ENCODE measurements at regions not wholly inside any gene's neighbourhood (a gene's known extent, or its start where the extent isn't known, plus 50 kb on each side); places are given as distances from the start of the nearest gene placed in this dataset.
"Not testable (repeated sequence)": the region's sequence is repeated elsewhere in the genome, so short reads cannot be mapped to it uniquely, and the experiment has no call there.

- Mint-ChIP-seq H3K4me1 (ENCODE audit: low read depth) (no peaks in the 10 kb centered on the region), H3K27ac (no peak overlapping the region), H3K4me3 (no peak overlapping the region), H3K27me3 (peaks cover 2% of the 10 kb centered on the region), H3K9me3 (no peaks in the 10 kb centered on the region), H3K36me3 (no peaks in the 10 kb centered on the region)
- intact Hi-C loops (cut with micrococcal nuclease): no loop called here
- ChIA-PET CTCF (no interaction called here), POLR2A (no interaction called here)
- DNase-seq: no peak
Observed at GRCh38 chr3:153906366-153906765, 214.8 kb upstream of the ARHGEF26 start.

GRCh38 chr3:153910387-153910786 lies 210.8 kb upstream of the ARHGEF26 start:
- POLR2A ChIA-PET: no interaction called here
- no peak for DNase-seq
- Mint-ChIP-seq H3K27ac (no peak overlapping the region), H3K9me3 (no peaks in the 10 kb centered on the region), H3K4me3 (no peak overlapping the region), H3K4me1 (ENCODE audit: low read depth) (no peaks in the 10 kb centered on the region), H3K27me3 (peaks cover 5% of the 10 kb centered on the region), H3K36me3 (no peaks in the 10 kb centered on the region)
- CTCF ChIA-PET: no interaction called here
- intact Hi-C loops (cut with micrococcal nuclease): no loop called here

- Mint-ChIP-seq H3K4me1 (ENCODE audit: low read depth) (no peaks in the 10 kb centered on the region), H3K9me3 (no peaks in the 10 kb centered on the region), H3K27ac (no peak overlapping the region), H3K36me3 (no peaks in the 10 kb centered on the region), H3K27me3 (peaks cover 9% of the 10 kb centered on the region), H3K4me3 (no peak overlapping the region)
- CTCF ChIA-PET: interaction anchor here (0.8 kb wide), 1 partner anchor 341 kb away, joined by 3 read pairs; no protein-coding TSS in a partner anchor
- intact Hi-C loops (cut with micrococcal nuclease): no loop called here
- POLR2A ChIA-PET: no interaction called here
- no peak for DNase-seq
Observed at GRCh38 chr3:153911116-153911515, 210.1 kb upstream of the ARHGEF26 start.

- Mint-ChIP-seq H3K36me3 (no peaks in the 10 kb centered on the region), H3K9me3 (no peaks in the 10 kb centered on the region), H3K27ac (no peak overlapping the region), H3K27me3 (peaks cover 11% of the 10 kb centered on the region), H3K4me3 (no peak overlapping the region), H3K4me1 (ENCODE audit: low read depth) (no peaks in the 10 kb centered on the region)
- no peak for DNase-seq
- intact Hi-C loops (cut with micrococcal nuclease): no loop called here
- ChIA-PET CTCF (no interaction called here), POLR2A (no interaction called here)
Observed at GRCh38 chr3:153919773-153920172, 201.4 kb upstream of the ARHGEF26 start.

GRCh38 chr3:153921826-153922225 lies 199.4 kb upstream of the ARHGEF26 start:
- intact Hi-C loops (cut with micrococcal nuclease): no loop called here
- Mint-ChIP-seq H3K27me3 (peaks cover 6% of the 10 kb centered on the region), H3K27ac (no peak overlapping the region), H3K9me3 (no peaks in the 10 kb centered on the region), H3K36me3 (no peaks in the 10 kb centered on the region), H3K4me1 (ENCODE audit: low read depth) (no peaks in the 10 kb centered on the region), H3K4me3 (no peak overlapping the region)
- no peak for DNase-seq
- ChIA-PET POLR2A (no interaction called here), CTCF (no interaction called here)

GRCh38 chr3:153925841-153926514 lies 195.2 kb upstream of the ARHGEF26 start:
- ChIA-PET CTCF (no interaction called here), POLR2A (no interaction called here)
- peaks cover 7% of the 10 kb centered on the region for H3K27me3 Mint-ChIP-seq
- H3K36me3 Mint-ChIP-seq: no peaks in the 10 kb centered on the region
- no peak for DNase-seq
- H3K4me1 Mint-ChIP-seq (ENCODE audit: low read depth): no peaks in the 10 kb centered on the region
- intact Hi-C loops (cut with micrococcal nuclease): no loop called here
- no peak overlapping the region for H3K27ac Mint-ChIP-seq
- H3K9me3 Mint-ChIP-seq: no peaks in the 10 kb centered on the region
- no peak overlapping the region for H3K4me3 Mint-ChIP-seq

- Mint-ChIP-seq H3K27me3 (peaks cover 8% of the 10 kb centered on the region), H3K4me1 (ENCODE audit: low read depth) (no peaks in the 10 kb centered on the region), H3K27ac (no peak overlapping the region), H3K9me3 (no peaks in the 10 kb centered on the region), H3K36me3 (no peaks in the 10 kb centered on the region), H3K4me3 (no peak overlapping the region)
- ChIA-PET CTCF (no interaction called here), POLR2A (no interaction called here)
- intact Hi-C loops (cut with micrococcal nuclease): no loop called here
- no peak for DNase-seq
Observed at GRCh38 chr3:153927107-153927506, 194.1 kb upstream of the ARHGEF26 start.

- ChIA-PET POLR2A (no interaction called here), CTCF (no interaction called here)
- intact Hi-C loops (cut with micrococcal nuclease): no loop called here
- Mint-ChIP-seq H3K36me3 (no peaks in the 10 kb centered on the region), H3K4me1 (ENCODE audit: low read depth) (no peaks in the 10 kb centered on the region), H3K27ac (no peak overlapping the region), H3K9me3 (no peaks in the 10 kb centered on the region), H3K4me3 (no peak overlapping the region), H3K27me3 (peaks cover 8% of the 10 kb centered on the region)
- DNase-seq: no peak
Observed at GRCh38 chr3:153928851-153929250, 192.3 kb upstream of the ARHGEF26 start.

- CTCF ChIA-PET; H3K27ac Mint-ChIP-seq; DNase-seq; H3K9me3 Mint-ChIP-seq; H3K4me1 Mint-ChIP-seq (ENCODE audit: low read depth); intact Hi-C loops (cut with micrococcal nuclease); POLR2A ChIA-PET; H3K27me3 Mint-ChIP-seq; H3K4me3 Mint-ChIP-seq; H3K36me3 Mint-ChIP-seq: not testable (repeated sequence)
Observed at GRCh38 chr3:153933481-153933880, 187.7 kb upstream of the ARHGEF26 start.

GRCh38 chr3:153944084-153944483 lies 177.1 kb upstream of the ARHGEF26 start:
- Mint-ChIP-seq H3K4me3 (no peak overlapping the region), H3K4me1 (ENCODE audit: low read depth) (no peaks in the 10 kb centered on the region), H3K27ac (no peak overlapping the region), H3K9me3 (no peaks in the 10 kb centered on the region), H3K27me3 (peaks cover 15% of the 10 kb centered on the region), H3K36me3 (no peaks in the 10 kb centered on the region)
- intact Hi-C loops (cut with micrococcal nuclease): no loop called here
- DNase-seq: no peak
- CTCF ChIA-PET: no interaction called here
- POLR2A ChIA-PET: no interaction called here

- no peak for DNase-seq
- Mint-ChIP-seq H3K27ac (no peak overlapping the region), H3K4me3 (no peak overlapping the region), H3K36me3 (no peaks in the 10 kb centered on the region), H3K9me3 (no peaks in the 10 kb centered on the region), H3K4me1 (ENCODE audit: low read depth) (no peaks in the 10 kb centered on the region), H3K27me3 (peaks cover 6% of the 10 kb centered on the region)
- ChIA-PET POLR2A (no interaction called here), CTCF (no interaction called here)
- intact Hi-C loops (cut with micrococcal nuclease): no loop called here
Observed at GRCh38 chr3:153951276-153951675, 169.9 kb upstream of the ARHGEF26 start.

GRCh38 chr3:153952091-153952490 lies 169.1 kb upstream of the ARHGEF26 start:
- DNase-seq: no peak
- ChIA-PET CTCF (no interaction called here), POLR2A (no interaction called here)
- no peaks in the 10 kb centered on the region for H3K36me3 Mint-ChIP-seq
- intact Hi-C loops (cut with micrococcal nuclease): no loop called here
- no peak overlapping the region for H3K4me3 Mint-ChIP-seq
- peaks cover 8% of the 10 kb centered on the region for H3K27me3 Mint-ChIP-seq
- H3K9me3 Mint-ChIP-seq: no peaks in the 10 kb centered on the region
- H3K4me1 Mint-ChIP-seq (ENCODE audit: low read depth): no peaks in the 10 kb centered on the region
- no peak overlapping the region for H3K27ac Mint-ChIP-seq

GRCh38 chr3:153956613-153957012 lies 164.6 kb upstream of the ARHGEF26 start:
- no peaks in the 10 kb centered on the region for H3K36me3 Mint-ChIP-seq
- intact Hi-C loops (cut with micrococcal nuclease): no loop called here
- no peak overlapping the region for H3K27ac Mint-ChIP-seq
- no peaks in the 10 kb centered on the region for H3K4me1 Mint-ChIP-seq (ENCODE audit: low read depth)
- CTCF ChIA-PET: no interaction called here
- peaks cover 12% of the 10 kb centered on the region for H3K27me3 Mint-ChIP-seq
- no peak for DNase-seq
- no peaks in the 10 kb centered on the region for H3K9me3 Mint-ChIP-seq
- POLR2A ChIA-PET: no interaction called here
- H3K4me3 Mint-ChIP-seq: no peak overlapping the region

GRCh38 chr3:153957421-153957820 lies 163.8 kb upstream of the ARHGEF26 start:
- no peak overlapping the region for H3K4me3 Mint-ChIP-seq
- intact Hi-C loops (cut with micrococcal nuclease): no loop called here
- no peaks in the 10 kb centered on the region for H3K9me3 Mint-ChIP-seq
- no peak for DNase-seq
- peaks cover 12% of the 10 kb centered on the region for H3K27me3 Mint-ChIP-seq
- ChIA-PET CTCF (no interaction called here), POLR2A (no interaction called here)
- no peaks in the 10 kb centered on the region for H3K36me3 Mint-ChIP-seq
- no peak overlapping the region for H3K27ac Mint-ChIP-seq
- H3K4me1 Mint-ChIP-seq (ENCODE audit: low read depth): no peaks in the 10 kb centered on the region

Measured in activated CD4-positive, alpha-beta memory T cell treated with anti-CD3 and anti-CD28 coated beads for 36 hours (primary cell).